ENCODE measurements at regions not wholly inside any gene's neighbourhood (a gene's known extent, or its start where the extent isn't known, plus 50 kb on each side); places are given as distances from the start of the nearest gene placed in this dataset.

DNA sequence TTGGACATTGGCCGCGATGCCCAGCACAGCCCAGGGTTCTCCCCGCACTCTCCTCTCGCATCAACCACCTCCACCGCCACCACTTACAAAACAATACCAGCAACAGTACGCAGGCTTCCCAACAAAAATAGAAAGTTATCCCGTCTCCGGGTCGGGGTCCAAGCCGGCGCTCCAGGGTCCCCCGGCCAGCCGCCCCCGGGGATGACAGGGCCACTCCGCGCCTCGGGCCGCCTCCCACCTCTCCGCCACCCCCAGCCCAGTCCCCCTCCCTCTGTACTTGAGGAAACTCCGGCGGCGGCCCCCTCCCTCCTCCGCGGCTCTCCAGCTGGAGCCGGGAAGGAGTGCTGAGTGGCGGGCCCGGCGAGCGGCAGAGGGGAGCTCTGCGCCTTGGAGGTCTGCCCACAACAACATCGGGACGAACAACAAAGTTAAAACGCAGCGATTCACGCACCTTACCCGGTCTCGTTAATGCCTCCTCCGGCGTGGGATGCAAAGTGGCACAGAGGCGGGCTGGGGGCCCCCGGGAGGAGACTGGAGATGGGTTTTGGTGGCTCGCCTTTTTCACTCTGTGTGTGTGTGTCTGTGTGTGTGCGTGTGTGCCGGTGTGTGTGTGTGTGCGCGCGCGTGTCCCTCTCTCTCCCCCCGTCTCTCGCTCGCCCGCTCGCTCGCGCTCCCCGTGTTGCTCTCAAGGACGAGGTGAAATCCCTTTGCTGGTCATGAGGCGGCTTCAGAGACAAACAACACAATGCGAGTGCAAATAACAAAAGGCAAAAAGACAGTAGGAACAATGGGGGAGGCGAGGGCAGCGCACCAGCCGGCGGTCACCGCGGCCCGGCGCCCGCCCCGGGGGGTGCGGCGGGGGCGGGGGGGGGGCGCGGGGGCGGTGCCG, 386.8 kb downstream of the BCAT1 start:
- peak; percentile 60 for DNase-seq (ENCODE audit: low read depth, low spot score)
- ChIA-PET CTCF (interaction anchor here (1.6 to 1.9 kb wide), 3 partner anchors 9 to 35 kb away, joined by 3 to 5 read pairs (median 4); no protein-coding TSS in a partner anchor), POLR2A (no interaction called here)
- no peak for TF ChIP-seq FOS (IDR thresholded peaks at IDR 0.05; ENCODE audit: borderline replicate concordance, insufficient read depth, low read length)
- TF ChIP-seq EZH2 (IDR thresholded peaks at IDR 0.05; ENCODE audit: borderline replicate concordance, low read depth, low read length, severe bottlenecking) = peak; percentile 2
- peak overlapping the region; percentile 84 for H2AFZ ChIP-seq (ENCODE audit: low read depth, low read length)
- intact Hi-C loops (cut with micrococcal nuclease) = loop anchor here (2.0 to 10.0 kb wide), 5 partner anchors 39 to 335 kb away; no protein-coding TSS in a partner anchor
- peak overlapping the region; percentile 55 for H3K9ac ChIP-seq (replicated peaks; ENCODE audit: extremely low read depth, insufficient read depth, low read length)
- H3K79me2 ChIP-seq (ENCODE audit: control insufficient read depth, insufficient read depth, low read length) = no peaks in the 10 kb centered on the region
- peak overlapping the region; percentile 43 to 87 (median 73) for H3K4me3 ChIP-seq (replicated peaks in 1 of 3; ENCODE audit: insufficient read depth in 1 of 3, low read depth in 1 of 3, low read length in 3 of 3)
- BruUV-seq (replicated peaks) = no TSS peak
- H3K9me1 ChIP-seq (replicated peaks; ENCODE audit: control insufficient read depth, extremely low read depth, insufficient read depth, low read length) = no peaks in the 10 kb centered on the region
- dilution Hi-C loops (cut with MboI; ENCODE audit: extremely low pct_ligation_motif_present, low sequenced_read_pairs) = no loop called here
- H3K27ac ChIP-seq (ENCODE audit: insufficient read depth, low read depth, low read length) = no peak overlapping the region
- FAIRE-seq = peak; percentile 75
- peaks cover 22 to 34% of the 10 kb centered on the region in 2 experiments for H3K27me3 ChIP-seq (ENCODE audit: control insufficient read depth in 2 of 2, insufficient read depth in 2 of 2, low read length in 2 of 2)
- no peaks in the 10 kb centered on the region for H3K36me3 ChIP-seq (ENCODE audit: control insufficient read depth in 2 of 2, extremely low read depth in 1 of 2, insufficient read depth in 2 of 2, low read length in 2 of 2)
- H3K9me3 ChIP-seq (replicated peaks; ENCODE audit: control insufficient read depth, insufficient read depth, low read length) = no peaks in the 10 kb centered on the region
- peaks cover 7% of the 10 kb centered on the region for H3K4me1 ChIP-seq (ENCODE audit: control insufficient read depth, extremely low read depth, insufficient read depth, low read length)
- H4K20me1 ChIP-seq (replicated peaks; ENCODE audit: control insufficient read depth, extremely low read depth, insufficient read depth, low read length) = no peaks in the 10 kb centered on the region
- peak overlapping the region; percentile 96 for H3K4me2 ChIP-seq (ENCODE audit: insufficient read depth, low read length)

DNA sequence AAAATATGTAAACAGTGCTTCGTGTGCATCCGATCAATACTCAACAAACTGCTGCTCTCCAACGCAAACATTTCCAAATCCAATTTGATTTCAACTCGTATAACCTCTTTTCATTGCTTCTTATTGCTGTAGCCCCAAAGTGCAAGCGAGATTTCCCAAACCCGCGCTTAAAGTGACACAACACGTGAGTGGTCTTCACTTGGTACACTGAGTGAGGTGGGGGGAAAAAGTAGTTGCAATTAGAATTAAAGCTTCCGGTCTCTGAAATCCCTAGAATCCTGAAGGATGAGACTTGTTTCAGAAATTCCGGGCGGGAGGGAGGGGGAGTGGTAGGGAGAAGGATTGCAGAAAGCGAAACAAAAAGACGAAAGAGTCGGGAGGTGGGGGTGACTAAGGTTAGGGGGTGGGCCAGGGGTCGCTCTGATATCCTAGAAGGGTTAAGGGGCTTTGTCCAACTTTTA, 387.5 kb downstream of the BCAT1 start:
- Histone ChIP-seq H3K79me2 (ENCODE audit: control insufficient read depth, insufficient read depth, low read length) (no peaks in the 10 kb centered on the region), H3K27me3 (ENCODE audit: control insufficient read depth in 2 of 2, insufficient read depth in 2 of 2, low read length in 2 of 2) (peaks cover 22 to 34% of the 10 kb centered on the region in 2 experiments), H3K4me3 (replicated peaks in 1 of 3; ENCODE audit: insufficient read depth in 1 of 3, low read depth in 1 of 3, low read length in 3 of 3) (peak overlapping the region; percentile 43 to 87 (median 73)), H3K9ac (replicated peaks; ENCODE audit: extremely low read depth, insufficient read depth, low read length) (peak overlapping the region; percentile 55), H3K9me1 (replicated peaks; ENCODE audit: control insufficient read depth, extremely low read depth, insufficient read depth, low read length) (no peaks in the 10 kb centered on the region), H3K36me3 (ENCODE audit: control insufficient read depth in 2 of 2, extremely low read depth in 1 of 2, insufficient read depth in 2 of 2, low read length in 2 of 2) (no peaks in the 10 kb centered on the region), H3K9me3 (replicated peaks; ENCODE audit: control insufficient read depth, insufficient read depth, low read length) (no peaks in the 10 kb centered on the region), H2AFZ (ENCODE audit: low read depth, low read length) (peak overlapping the region; percentile 84), H3K27ac (ENCODE audit: insufficient read depth, low read depth, low read length) (no peak overlapping the region), H3K4me1 (ENCODE audit: control insufficient read depth, extremely low read depth, insufficient read depth, low read length) (peaks cover 7% of the 10 kb centered on the region), H3K4me2 (ENCODE audit: insufficient read depth, low read length) (peak overlapping the region; percentile 96), H4K20me1 (replicated peaks; ENCODE audit: control insufficient read depth, extremely low read depth, insufficient read depth, low read length) (no peaks in the 10 kb centered on the region)
- FAIRE-seq (no peak), DNase-seq (ENCODE audit: low read depth, low spot score) (no peak)
- dilution Hi-C loops (cut with MboI; ENCODE audit: extremely low pct_ligation_motif_present, low sequenced_read_pairs) = no loop called here
- BruUV-seq (replicated peaks) = no TSS peak
- ChIA-PET POLR2A (no interaction called here), CTCF (interaction anchor here (1.6 kb wide), 1 partner anchor 9 kb away, joined by 3 read pairs; no protein-coding TSS in a partner anchor)
- intact Hi-C loops (cut with micrococcal nuclease) = loop anchor here (5.0 to 10.0 kb wide), 3 partner anchors 163 to 214 kb away; no protein-coding TSS in a partner anchor
- TF ChIP-seq JUN (IDR thresholded peaks at IDR 0.05; ENCODE audit: borderline replicate concordance, insufficient read depth, insufficient read length, low read depth) = no peak
- TF ChIP-seq POLR2AphosphoS5 (IDR thresholded peaks at IDR 0.05; ENCODE audit: insufficient read depth, low read depth, low read length) = no peak
- TF ChIP-seq, protein P1, sequence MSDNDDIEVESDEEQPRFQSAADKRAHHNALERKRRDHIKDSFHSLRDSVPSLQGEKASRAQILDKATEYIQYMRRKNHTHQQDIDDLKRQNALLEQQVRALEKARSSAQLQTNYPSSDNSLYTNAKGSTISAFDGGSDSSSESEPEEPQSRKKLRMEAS (IDR thresholded peaks at IDR 0.05; ENCODE audit: insufficient read depth, insufficient read length) = no peak
- TF ChIP-seq MYC (IDR thresholded peaks at IDR 0.05; ENCODE audit: low read depth, low read length) = no peak
- TF ChIP-seq FOS (IDR thresholded peaks at IDR 0.05; ENCODE audit: borderline replicate concordance, insufficient read depth, low read length) = no peak
- no peak for TF ChIP-seq CTCF (IDR thresholded peaks at IDR 0.05; ENCODE audit: extremely low read depth in 1 of 2, insufficient read depth in 1 of 2, low read depth in 1 of 2, low read length in 2 of 2)
- TF ChIP-seq POLR2A (IDR thresholded peaks at IDR 0.05; ENCODE audit: low read depth, low read length) = no peak
- no peak for TF ChIP-seq GATA2 (IDR thresholded peaks at IDR 0.05; ENCODE audit: insufficient read depth, insufficient read length, low read depth, low read length)
- TF ChIP-seq EZH2 (IDR thresholded peaks at IDR 0.05; ENCODE audit: borderline replicate concordance, low read depth, low read length, severe bottlenecking) = no peak
